Astrocyte of the spinal cord (primary cell): ENCODE measurements at regions not wholly inside any gene's neighbourhood (a gene's known extent, or its start where the extent isn't known, plus 50 kb on each side); places are given as distances from the start of the nearest gene placed in this dataset.

ENCODE experiments used
- DNase-seq: peaks from one replicate; pipeline ENCODE4 v3.0.0; 2011; ENCODE audit warnings: low read depth, low spot score
- H3K4me3 ChIP-seq: 2 replicates; pipeline ENCODE4 v1.5.1; 2011; ENCODE audit warnings: low read depth, mild to moderate bottlenecking, low read length, moderate library complexity
- in situ Hi-C: cut with HindIII; loops from 2 replicates; pipeline ENCODE4 v1.10.0; 2017; ENCODE audit warnings: low sequenced_read_pairs
- TF ChIP-seq, protein P1 (sequence below): IDR thresholded peaks from 2 replicates; pipeline ENCODE4 v1.5.1; 2012; ENCODE audit warnings: low read depth, mild to moderate bottlenecking, low read length, inconsistent platforms

DNA sequence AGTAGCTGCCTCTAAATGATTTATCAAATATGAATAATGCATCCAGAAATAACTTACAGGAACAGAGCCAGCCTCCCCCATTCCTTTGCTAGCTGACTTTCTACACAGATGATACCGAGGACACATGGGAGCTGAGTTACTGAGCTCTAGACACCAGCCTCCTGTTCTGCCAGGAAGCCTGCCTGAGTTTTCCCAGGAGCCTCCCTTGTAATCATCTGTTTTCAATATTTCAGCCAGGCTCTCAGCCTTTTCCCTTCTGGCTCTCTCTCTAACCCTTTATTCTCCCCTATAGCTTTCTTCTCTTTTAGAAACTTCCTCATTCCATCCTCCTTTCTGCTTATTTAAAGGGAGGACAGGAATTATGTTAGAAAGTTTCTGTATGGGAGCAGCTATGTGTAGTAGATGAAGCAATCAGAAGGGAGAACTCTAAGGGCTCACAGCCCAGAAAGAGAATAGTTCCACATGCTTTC is 911.6 kb downstream of the TDRD15 start:
- H3K4me3 ChIP-seq: no peak overlapping the region
- in situ Hi-C loops: no loop called here
- TF ChIP-seq, protein P1, sequence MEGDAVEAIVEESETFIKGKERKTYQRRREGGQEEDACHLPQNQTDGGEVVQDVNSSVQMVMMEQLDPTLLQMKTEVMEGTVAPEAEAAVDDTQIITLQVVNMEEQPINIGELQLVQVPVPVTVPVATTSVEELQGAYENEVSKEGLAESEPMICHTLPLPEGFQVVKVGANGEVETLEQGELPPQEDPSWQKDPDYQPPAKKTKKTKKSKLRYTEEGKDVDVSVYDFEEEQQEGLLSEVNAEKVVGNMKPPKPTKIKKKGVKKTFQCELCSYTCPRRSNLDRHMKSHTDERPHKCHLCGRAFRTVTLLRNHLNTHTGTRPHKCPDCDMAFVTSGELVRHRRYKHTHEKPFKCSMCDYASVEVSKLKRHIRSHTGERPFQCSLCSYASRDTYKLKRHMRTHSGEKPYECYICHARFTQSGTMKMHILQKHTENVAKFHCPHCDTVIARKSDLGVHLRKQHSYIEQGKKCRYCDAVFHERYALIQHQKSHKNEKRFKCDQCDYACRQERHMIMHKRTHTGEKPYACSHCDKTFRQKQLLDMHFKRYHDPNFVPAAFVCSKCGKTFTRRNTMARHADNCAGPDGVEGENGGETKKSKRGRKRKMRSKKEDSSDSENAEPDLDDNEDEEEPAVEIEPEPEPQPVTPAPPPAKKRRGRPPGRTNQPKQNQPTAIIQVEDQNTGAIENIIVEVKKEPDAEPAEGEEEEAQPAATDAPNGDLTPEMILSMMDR: no peak
- no peak for DNase-seq

DNA sequence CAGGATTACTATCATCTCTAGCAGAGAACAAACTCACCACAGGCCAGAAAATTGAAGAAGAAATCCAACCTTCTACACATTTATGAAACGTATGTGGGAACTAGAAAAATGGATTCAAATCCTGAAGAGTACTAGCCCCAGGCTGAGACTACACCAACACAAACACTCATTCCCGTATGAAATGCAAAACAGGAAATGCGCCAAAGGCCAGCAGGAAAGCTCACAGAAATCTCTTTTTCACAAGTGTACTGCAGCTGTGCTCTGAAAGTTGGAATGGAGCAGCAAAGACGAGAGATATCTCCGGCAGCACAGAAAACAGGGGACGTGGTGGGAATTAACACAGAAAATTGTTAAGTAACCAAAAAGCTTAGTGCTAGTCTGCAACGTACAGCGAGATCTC is 913.5 kb downstream of the TDRD15 start:
- in situ Hi-C loops: no loop called here
- no peak for DNase-seq
- no peak overlapping the region for H3K4me3 ChIP-seq
- TF ChIP-seq, protein P1: no peak

DNA sequence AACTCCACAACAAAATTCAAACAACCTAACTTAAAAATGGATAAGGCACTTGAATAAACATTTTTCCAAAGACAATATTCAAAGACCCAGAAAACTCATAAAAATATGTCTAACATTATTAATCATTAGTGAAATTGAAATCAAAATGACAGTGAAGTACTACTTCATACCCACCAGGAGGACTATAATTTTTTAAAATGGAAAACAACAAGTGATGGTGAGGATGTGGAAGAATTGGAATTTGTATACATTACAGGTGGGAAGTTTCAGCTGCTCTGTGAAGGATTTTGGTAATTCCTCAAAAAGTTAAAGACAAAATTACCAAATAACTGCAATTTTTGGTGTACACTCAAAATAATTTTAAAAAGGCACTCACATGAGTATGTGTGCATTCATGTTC is 920.0 kb downstream of the TDRD15 start:
- TF ChIP-seq, protein P1: no peak
- in situ Hi-C loops: no loop called here
- no peak for DNase-seq
- no peak overlapping the region for H3K4me3 ChIP-seq

DNA sequence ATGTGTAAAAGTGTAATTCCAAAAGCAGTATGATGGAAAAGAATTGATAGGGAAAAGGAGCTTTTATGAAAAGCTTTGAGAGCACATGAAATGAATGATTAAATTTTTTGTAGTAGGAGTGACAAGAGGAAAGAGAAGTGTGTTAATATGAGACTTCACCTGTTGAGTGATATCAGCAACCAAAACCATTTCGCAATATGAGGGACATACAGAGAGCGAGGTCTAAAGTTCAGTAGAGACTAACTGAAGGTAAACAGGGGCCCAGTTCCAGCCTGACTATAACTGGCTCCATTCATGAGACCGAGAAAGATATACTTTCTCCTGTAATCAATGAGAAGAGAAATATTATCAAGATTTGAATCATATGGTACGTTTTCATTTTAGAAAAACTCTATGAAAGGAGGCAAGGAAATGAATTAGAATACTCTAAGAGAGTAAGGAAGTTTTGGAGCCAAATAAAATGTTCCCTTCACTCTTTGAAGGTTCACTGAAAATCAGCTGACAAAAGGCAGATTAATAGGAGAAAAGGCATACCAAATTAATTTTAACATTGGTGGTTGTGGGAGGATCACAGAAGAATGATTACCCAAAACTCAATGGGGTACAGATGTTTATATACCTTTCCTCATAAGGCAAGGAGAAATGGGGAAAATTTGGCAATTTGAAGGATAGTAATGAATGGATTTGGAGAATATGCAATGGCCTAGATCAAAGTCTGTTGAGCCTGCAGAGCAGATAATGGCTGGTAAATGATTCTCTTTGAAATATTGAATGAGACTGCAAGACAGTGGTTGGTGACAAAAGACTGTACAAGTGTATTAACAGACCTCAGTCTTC is 932.2 kb downstream of the TDRD15 start:
- no peak for DNase-seq
- TF ChIP-seq, protein P1: no peak
- H3K4me3 ChIP-seq: no peak overlapping the region
- in situ Hi-C loops: no loop called here

DNA sequence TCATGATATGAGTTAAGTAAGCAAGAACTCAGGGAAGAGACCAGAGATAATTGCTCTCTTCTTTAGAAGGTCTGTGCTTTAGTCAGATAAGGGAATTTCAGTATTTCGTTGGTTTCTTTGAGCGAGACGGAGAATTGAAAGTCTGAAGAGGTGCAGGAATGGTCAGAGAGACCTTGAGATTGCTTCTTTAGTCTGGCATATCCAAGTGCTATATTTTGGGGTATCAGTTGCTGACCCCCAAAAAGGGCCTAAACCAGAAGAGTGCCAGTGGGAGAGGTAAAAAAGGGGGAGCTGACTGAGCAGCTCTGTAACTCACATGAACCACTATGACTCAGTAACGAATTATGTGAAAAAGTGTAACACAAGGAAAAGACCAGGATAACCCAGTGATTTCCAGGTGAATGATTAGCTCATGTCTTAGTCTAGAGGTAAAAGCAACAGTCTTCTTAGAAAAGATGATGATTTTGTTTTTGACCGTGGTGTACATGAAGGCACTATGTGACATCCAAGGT is 932.9 kb downstream of the TDRD15 start:
- TF ChIP-seq, protein P1: no peak
- H3K4me3 ChIP-seq: no peak overlapping the region
- in situ Hi-C loops: no loop called here
- DNase-seq: no peak

DNA sequence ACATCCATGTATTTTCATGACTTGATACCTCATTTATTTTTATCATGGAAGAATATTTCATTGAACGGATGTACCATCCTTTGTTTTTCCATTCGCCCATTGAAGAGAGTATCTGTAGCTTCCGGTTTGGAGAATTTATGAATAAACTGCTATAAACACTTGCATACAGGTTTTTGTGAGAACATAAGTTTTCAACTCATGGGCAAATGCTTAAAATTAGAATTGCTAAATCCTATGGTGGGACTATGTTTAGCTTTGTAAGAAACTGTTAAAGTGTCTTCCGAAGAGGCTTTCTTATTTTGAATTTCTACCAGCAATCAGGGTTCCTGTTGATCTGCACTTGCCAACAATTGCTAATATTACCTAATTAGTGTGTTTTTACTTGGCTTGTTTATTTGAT is 938.9 kb downstream of the TDRD15 start:
- TF ChIP-seq, protein P1: no peak
- in situ Hi-C loops: no loop called here
- DNase-seq: no peak
- no peak overlapping the region for H3K4me3 ChIP-seq
